GM12872 (cell line): ENCODE measurements at regions not wholly inside any gene's neighbourhood (a gene's known extent, or its start where the extent isn't known, plus 50 kb on each side); places are given as distances from the start of the nearest gene placed in this dataset.

ENCODE experiments used
- CTCF ChIP-seq: IDR thresholded peaks from 3 replicates; pipeline ENCODE4 v1.5.1; 2011; ENCODE audit warnings: low read depth, mild to moderate bottlenecking, low read length, moderate library complexity; ENCODE audit not compliant: insufficient read depth

GRCh38 chr9:7237473-7238246, 479.9 kb downstream of the KDM4C start:
- no peak for TF ChIP-seq CTCF

GRCh38 chr9:7236186-7236585, 478.4 kb downstream of the KDM4C start:
- no peak for TF ChIP-seq CTCF

- peak; percentile 70 for TF ChIP-seq CTCF
These were observed 476.4 kb downstream of the KDM4C start for GRCh38 chr9:7234144-7234543.

- TF ChIP-seq CTCF: no peak
These were observed 471.8 kb downstream of the KDM4C start for GRCh38 chr9:7229571-7229970.

GRCh38 chr9:7228726-7229125, 471.0 kb downstream of the KDM4C start:
- TF ChIP-seq CTCF: no peak

GRCh38 chr9:7227951-7228350, 470.2 kb downstream of the KDM4C start:
- no peak for TF ChIP-seq CTCF

- TF ChIP-seq CTCF: no peak
These were observed 468.4 kb downstream of the KDM4C start for GRCh38 chr9:7226007-7226640.
